ENCODE measurements at regions not wholly inside any gene's neighbourhood (a gene's known extent, or its start where the extent isn't known, plus 50 kb on each side); places are given as distances from the start of the nearest gene placed in this dataset.

DNA sequence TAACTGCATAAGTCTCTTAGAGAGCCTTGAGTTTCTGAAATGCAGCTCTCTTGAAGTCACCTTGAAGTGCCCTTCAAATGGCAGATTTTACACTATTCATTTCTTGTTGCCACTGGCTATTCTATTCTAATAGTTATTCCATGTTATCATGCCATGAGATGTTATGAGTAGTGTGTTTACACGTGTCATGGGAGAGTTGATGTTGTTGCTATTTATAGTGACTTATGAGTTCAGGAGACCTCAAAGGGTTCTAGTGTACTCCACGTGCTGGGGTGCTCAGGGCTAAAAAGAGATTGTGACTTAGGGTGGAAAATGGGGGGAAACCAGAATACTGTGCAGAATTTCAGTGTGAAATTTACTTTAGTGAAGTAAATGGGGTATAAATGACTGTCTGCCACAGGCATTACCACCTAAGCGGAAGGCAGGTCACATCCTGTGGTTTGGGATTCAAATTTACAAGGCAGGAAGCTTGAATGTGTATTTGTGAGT lies 77.1 kb upstream of the SLC4A4 start:
- Mint-ChIP-seq H3K4me3 (peak overlapping the region in 2 of 7 donors; percentile 0 to 21), H3K27ac (peak overlapping the region in 1 of 8 donors; percentile 9), H3K36me3 (peaks cover 0 to 2% (median 0%) of the 10 kb centered on the region in 3 donors), H3K9me3 (no peaks in the 10 kb centered on the region), H3K4me1 (peaks cover 16 to 36% (median 29%) of the 10 kb centered on the region in 3 donors), H3K27me3 (no peaks in the 10 kb centered on the region)
- Histone ChIP-seq H3K27ac (ENCODE audit: low read depth, low read length) (no peak overlapping the region), H3K9me3 (ENCODE audit: low read length) (no peaks in the 10 kb centered on the region), H3K4me1 (ENCODE audit: insufficient read depth, low read length) (peaks cover 10% of the 10 kb centered on the region), H3K4me3 (ENCODE audit: low read length) (no peak overlapping the region), H3K27me3 (ENCODE audit: insufficient read depth, low read length, poor library complexity, severe bottlenecking) (no peaks in the 10 kb centered on the region), H3K36me3 (ENCODE audit: insufficient read depth, low read length) (no peaks in the 10 kb centered on the region)
- CTCF ChIA-PET = interaction anchor here (0.6 kb wide), 1 partner anchor 32 kb away, joined by 3 read pairs; no protein-coding TSS in a partner anchor
- no peak for DNase-seq
- POLR2A ChIA-PET = no interaction called here

DNA sequence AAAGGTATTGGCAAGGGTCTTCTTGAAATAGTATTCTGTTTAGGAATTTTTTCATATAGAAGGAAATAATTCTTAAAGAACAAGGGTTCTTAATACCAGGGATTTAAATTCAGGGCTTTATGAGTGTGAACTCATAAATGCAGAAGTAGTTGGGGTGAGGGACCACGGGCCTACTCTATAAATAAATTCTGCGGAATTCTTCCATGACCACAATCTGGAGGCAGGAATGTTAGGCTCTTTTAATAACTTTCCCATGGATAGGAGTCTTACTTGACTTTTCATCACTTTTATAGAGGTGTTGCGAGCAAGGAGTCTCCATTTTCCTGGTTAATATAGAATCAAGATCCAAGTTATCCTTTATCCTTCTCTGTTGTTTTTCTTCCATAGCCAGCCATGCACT lies 76.7 kb upstream of the SLC4A4 start:
- no peaks in the 10 kb centered on the region for H3K27me3 Mint-ChIP-seq
- peaks cover 0 to 2% (median 0%) of the 10 kb centered on the region in 3 donors for H3K36me3 Mint-ChIP-seq
- DNase-seq = no peak
- Histone ChIP-seq H3K9me3 (ENCODE audit: low read length) (no peaks in the 10 kb centered on the region), H3K27ac (ENCODE audit: low read depth, low read length) (no peak overlapping the region), H3K4me3 (ENCODE audit: low read length) (no peak overlapping the region), H3K27me3 (ENCODE audit: insufficient read depth, low read length, poor library complexity, severe bottlenecking) (no peaks in the 10 kb centered on the region), H3K4me1 (ENCODE audit: insufficient read depth, low read length) (peaks cover 10% of the 10 kb centered on the region), H3K36me3 (ENCODE audit: insufficient read depth, low read length) (no peaks in the 10 kb centered on the region)
- CTCF ChIA-PET = interaction anchor here (0.6 kb wide), 1 partner anchor 33 kb away, joined by 3 read pairs; no protein-coding TSS in a partner anchor
- peak overlapping the region in 1 of 7 donors; percentile 21 for H3K4me3 Mint-ChIP-seq
- peak overlapping the region in 1 of 8 donors; percentile 9 for H3K27ac Mint-ChIP-seq
- POLR2A ChIA-PET = no interaction called here
- H3K9me3 Mint-ChIP-seq = no peaks in the 10 kb centered on the region
- peaks cover 18 to 37% (median 32%) of the 10 kb centered on the region in 3 donors for H3K4me1 Mint-ChIP-seq

DNA sequence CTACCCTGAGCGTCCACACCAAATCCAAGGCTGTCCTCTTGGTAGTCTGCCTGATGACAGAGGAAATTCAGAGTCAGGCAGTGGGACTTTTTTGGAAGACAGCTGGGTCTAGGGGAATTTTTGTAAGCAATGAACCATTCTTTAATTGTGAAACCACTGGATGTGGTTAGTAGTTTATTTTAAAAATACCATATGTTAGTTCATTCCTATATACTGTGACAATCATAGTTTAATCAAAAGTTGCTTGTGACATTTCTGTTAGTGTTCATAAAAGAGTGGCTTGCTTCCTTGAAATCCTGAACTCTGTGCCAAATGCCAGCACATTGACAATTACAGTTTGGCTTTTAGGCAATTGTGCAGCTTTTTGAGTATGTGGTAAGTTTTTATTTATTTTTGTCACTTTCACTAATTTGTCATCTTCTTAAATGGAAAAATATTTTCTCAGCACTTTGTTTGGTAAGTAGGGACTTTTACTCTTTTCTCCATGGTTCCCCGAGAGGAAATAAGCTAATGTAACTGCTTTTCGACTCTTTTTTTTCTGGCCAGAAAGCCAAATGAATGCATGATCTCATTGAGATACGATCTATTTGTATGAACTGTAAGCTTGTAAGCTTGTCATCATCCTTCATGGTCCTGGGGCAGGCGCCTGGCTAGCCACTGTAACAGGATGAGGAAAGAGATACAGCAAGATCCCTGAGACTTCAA lies 72.6 kb upstream of the SLC4A4 start:
- Mint-ChIP-seq H3K27ac (peak overlapping the region in 1 of 8 donors; percentile 66), H3K4me1 (peaks cover 15 to 30% (median 27%) of the 10 kb centered on the region in 3 donors), H3K27me3 (peaks cover 0 to 3% of the 10 kb centered on the region in 2 donors), H3K4me3 (no peak overlapping the region), H3K9me3 (no peaks in the 10 kb centered on the region), H3K36me3 (no peaks in the 10 kb centered on the region)
- Histone ChIP-seq H3K27me3 (ENCODE audit: insufficient read depth, low read length, poor library complexity, severe bottlenecking) (no peaks in the 10 kb centered on the region), H3K27ac (ENCODE audit: low read depth, low read length) (no peak overlapping the region), H3K4me3 (ENCODE audit: low read length) (no peak overlapping the region), H3K9me3 (ENCODE audit: low read length) (no peaks in the 10 kb centered on the region), H3K4me1 (ENCODE audit: insufficient read depth, low read length) (peaks cover 10% of the 10 kb centered on the region), H3K36me3 (ENCODE audit: insufficient read depth, low read length) (no peaks in the 10 kb centered on the region)
- CTCF ChIA-PET = no interaction called here
- POLR2A ChIA-PET = no interaction called here
- DNase-seq = no peak

DNA sequence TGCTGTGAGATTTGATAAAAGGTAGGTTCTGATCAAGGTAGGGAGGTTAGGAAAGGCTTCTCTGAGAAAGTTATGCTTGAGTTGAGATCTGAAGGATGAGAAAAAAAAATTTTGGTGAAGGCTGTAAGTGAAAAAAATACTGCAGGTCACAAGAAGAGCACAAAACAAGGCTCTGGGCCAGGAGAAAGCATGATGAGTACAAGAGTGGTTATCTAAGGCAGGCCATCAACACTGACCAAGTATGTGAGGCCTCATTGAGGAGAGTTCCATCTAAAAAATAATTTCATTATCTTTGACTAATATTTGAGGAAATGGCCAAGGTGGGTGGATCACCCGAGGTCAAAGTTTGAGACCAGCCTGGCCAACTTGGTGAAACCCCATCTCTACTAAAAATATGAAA lies 71.6 kb upstream of the SLC4A4 start:
- no peak overlapping the region for H3K4me3 ChIP-seq (ENCODE audit: low read length)
- H3K27ac ChIP-seq (ENCODE audit: low read depth, low read length) = no peak overlapping the region
- Mint-ChIP-seq H3K27me3 (peaks cover 0 to 3% of the 10 kb centered on the region in 2 donors), H3K4me1 (peaks cover 9 to 20% (median 17%) of the 10 kb centered on the region in 3 donors), H3K4me3 (no peak overlapping the region), H3K27ac (no peak overlapping the region), H3K9me3 (no peaks in the 10 kb centered on the region), H3K36me3 (no peaks in the 10 kb centered on the region)
- ChIA-PET CTCF (no interaction called here), POLR2A (no interaction called here)
- no peak for DNase-seq
- H3K9me3 ChIP-seq (ENCODE audit: low read length) = no peaks in the 10 kb centered on the region
- H3K27me3 ChIP-seq (ENCODE audit: insufficient read depth, low read length, poor library complexity, severe bottlenecking) = no peaks in the 10 kb centered on the region
- H3K4me1 ChIP-seq (ENCODE audit: insufficient read depth, low read length) = peaks cover 3% of the 10 kb centered on the region
- H3K36me3 ChIP-seq (ENCODE audit: insufficient read depth, low read length) = no peaks in the 10 kb centered on the region

DNA sequence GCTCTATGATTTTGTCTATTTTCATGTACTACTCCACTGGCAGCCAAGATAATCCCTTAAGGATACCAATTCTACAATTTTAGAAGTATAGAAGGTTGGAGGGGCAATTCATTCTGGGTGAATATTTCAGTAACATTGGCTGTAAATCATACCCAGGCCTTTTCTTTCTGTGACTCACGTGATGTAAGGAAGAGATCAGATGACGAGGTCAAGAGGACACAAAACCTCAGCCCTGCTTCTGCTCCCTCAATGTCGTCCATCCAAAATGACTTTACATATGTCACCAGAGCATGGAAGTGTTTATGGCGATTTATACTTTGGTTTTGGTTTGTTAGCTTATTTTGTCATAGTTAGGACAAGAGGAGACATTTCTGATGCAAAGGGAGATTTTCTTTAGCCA lies 70.7 kb upstream of the SLC4A4 start:
- no peak for DNase-seq
- Histone ChIP-seq H3K27me3 (ENCODE audit: insufficient read depth, low read length, poor library complexity, severe bottlenecking) (no peaks in the 10 kb centered on the region), H3K36me3 (ENCODE audit: insufficient read depth, low read length) (no peaks in the 10 kb centered on the region), H3K4me3 (ENCODE audit: low read length) (no peak overlapping the region), H3K4me1 (ENCODE audit: insufficient read depth, low read length) (no peaks in the 10 kb centered on the region), H3K27ac (ENCODE audit: low read depth, low read length) (no peak overlapping the region), H3K9me3 (ENCODE audit: low read length) (no peaks in the 10 kb centered on the region)
- no peak overlapping the region for H3K27ac Mint-ChIP-seq
- POLR2A ChIA-PET = no interaction called here
- CTCF ChIA-PET = no interaction called here
- no peak overlapping the region for H3K4me3 Mint-ChIP-seq
- H3K27me3 Mint-ChIP-seq = peaks cover 0 to 3% of the 10 kb centered on the region in 2 donors
- H3K36me3 Mint-ChIP-seq = no peaks in the 10 kb centered on the region
- H3K4me1 Mint-ChIP-seq = peaks cover 8 to 13% (median 9%) of the 10 kb centered on the region in 3 donors
- H3K9me3 Mint-ChIP-seq = no peaks in the 10 kb centered on the region

DNA sequence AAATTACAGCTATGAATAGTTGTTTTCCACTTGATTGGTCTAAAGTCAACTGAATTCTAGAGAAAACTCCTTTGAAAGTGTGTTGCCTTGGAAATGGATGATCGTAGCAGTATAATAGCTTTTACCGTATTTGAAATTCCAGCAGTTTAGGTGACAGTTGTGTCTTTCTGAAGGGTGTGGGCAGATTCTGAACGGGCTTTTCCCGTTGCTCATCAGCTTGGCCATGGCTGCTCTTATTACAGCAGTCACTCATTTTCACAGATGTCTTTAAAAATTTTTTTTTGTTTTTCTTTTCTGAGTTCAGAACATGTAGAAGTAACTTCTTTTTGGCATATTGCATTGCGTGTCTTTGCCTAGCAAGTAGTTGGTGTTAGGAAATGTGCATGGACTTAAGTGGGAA lies 69.6 kb upstream of the SLC4A4 start:
- H3K4me1 Mint-ChIP-seq = peaks cover 9 to 15% (median 9%) of the 10 kb centered on the region in 3 donors
- H3K27ac Mint-ChIP-seq = no peak overlapping the region
- Histone ChIP-seq H3K36me3 (ENCODE audit: insufficient read depth, low read length) (no peaks in the 10 kb centered on the region), H3K27ac (ENCODE audit: low read depth, low read length) (no peak overlapping the region), H3K4me3 (ENCODE audit: low read length) (no peak overlapping the region), H3K27me3 (ENCODE audit: insufficient read depth, low read length, poor library complexity, severe bottlenecking) (no peaks in the 10 kb centered on the region), H3K9me3 (ENCODE audit: low read length) (no peaks in the 10 kb centered on the region), H3K4me1 (ENCODE audit: insufficient read depth, low read length) (no peaks in the 10 kb centered on the region)
- H3K4me3 Mint-ChIP-seq = no peak overlapping the region
- no peaks in the 10 kb centered on the region for H3K36me3 Mint-ChIP-seq
- no peaks in the 10 kb centered on the region for H3K9me3 Mint-ChIP-seq
- POLR2A ChIA-PET = no interaction called here
- DNase-seq = no peak
- CTCF ChIA-PET = interaction anchor here (0.9 kb wide), 1 partner anchor 19 kb away, joined by 3 read pairs; no protein-coding TSS in a partner anchor
- peaks cover 0 to 3% of the 10 kb centered on the region in 2 donors for H3K27me3 Mint-ChIP-seq

DNA sequence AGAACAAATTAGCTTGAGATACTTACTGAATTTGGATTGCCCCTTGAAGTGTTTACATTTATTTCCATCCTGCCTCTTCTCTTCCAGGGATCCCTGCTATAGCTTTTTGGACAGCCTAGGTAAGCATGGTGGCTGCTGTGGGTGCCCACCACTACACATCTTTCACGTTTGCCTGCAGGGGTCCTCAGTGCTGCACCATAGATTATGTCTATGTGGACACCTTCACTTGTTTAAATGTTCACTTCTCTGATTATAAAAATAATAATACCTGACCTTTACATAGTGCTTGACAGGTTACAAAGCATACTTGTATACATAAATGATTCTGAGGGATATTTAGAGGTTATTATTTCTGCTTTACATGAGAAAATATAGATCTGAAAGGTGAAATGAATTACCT lies 67.9 kb upstream of the SLC4A4 start:
- H3K27ac Mint-ChIP-seq = no peak overlapping the region
- Histone ChIP-seq H3K27me3 (ENCODE audit: insufficient read depth, low read length, poor library complexity, severe bottlenecking) (no peaks in the 10 kb centered on the region), H3K27ac (ENCODE audit: low read depth, low read length) (no peak overlapping the region), H3K36me3 (ENCODE audit: insufficient read depth, low read length) (no peaks in the 10 kb centered on the region), H3K4me3 (ENCODE audit: low read length) (no peak overlapping the region), H3K4me1 (ENCODE audit: insufficient read depth, low read length) (peaks cover 13% of the 10 kb centered on the region), H3K9me3 (ENCODE audit: low read length) (no peaks in the 10 kb centered on the region)
- H3K9me3 Mint-ChIP-seq = no peaks in the 10 kb centered on the region
- H3K27me3 Mint-ChIP-seq = peaks cover 0 to 3% of the 10 kb centered on the region in 2 donors
- peak; percentile 1 to 46 (median 13) for DNase-seq
- H3K4me1 Mint-ChIP-seq = peaks cover 21 to 26% (median 26%) of the 10 kb centered on the region in 3 donors
- ChIA-PET CTCF (interaction anchor here (0.8 to 1.3 kb wide), 2 partner anchors 11 to 314 kb away, joined by 3 read pairs; no protein-coding TSS in a partner anchor), POLR2A (no interaction called here)
- H3K36me3 Mint-ChIP-seq = peaks cover 0 to 2% (median 0%) of the 10 kb centered on the region in 3 donors
- no peak overlapping the region for H3K4me3 Mint-ChIP-seq

DNA sequence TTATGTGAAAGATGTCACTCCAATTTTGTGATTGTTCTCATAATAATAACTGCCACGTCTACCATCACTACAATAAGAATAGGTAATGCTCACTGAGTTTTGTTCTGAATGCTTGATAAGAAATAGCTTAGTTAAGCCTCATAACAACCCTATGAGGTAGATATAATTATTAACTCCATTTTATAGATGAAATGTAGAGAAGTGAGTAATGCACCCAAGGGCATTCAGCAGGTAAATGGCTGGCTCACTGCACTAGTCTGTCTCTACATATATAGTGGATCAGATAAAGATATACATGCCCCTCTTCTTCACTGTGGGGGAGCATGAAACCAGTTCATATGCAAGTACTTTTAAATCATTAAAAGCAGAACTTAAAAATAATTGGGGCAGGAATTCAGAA lies 65.8 kb upstream of the SLC4A4 start:
- no peak overlapping the region for H3K27ac Mint-ChIP-seq
- H3K4me3 Mint-ChIP-seq = no peak overlapping the region
- H3K9me3 ChIP-seq (ENCODE audit: low read length) = no peaks in the 10 kb centered on the region
- peaks cover 0 to 2% (median 0%) of the 10 kb centered on the region in 3 donors for H3K36me3 Mint-ChIP-seq
- no peak for DNase-seq
- peaks cover 25 to 35% (median 33%) of the 10 kb centered on the region in 3 donors for H3K4me1 Mint-ChIP-seq
- H3K9me3 Mint-ChIP-seq = no peaks in the 10 kb centered on the region
- POLR2A ChIA-PET = no interaction called here
- H3K4me1 ChIP-seq (ENCODE audit: insufficient read depth, low read length) = peaks cover 13% of the 10 kb centered on the region
- H3K27me3 Mint-ChIP-seq = peaks cover 0 to 3% of the 10 kb centered on the region in 2 donors
- CTCF ChIA-PET = interaction anchor here (0.7 kb wide), 1 partner anchor 473 kb away, joined by 3 read pairs; no protein-coding TSS in a partner anchor
- no peaks in the 10 kb centered on the region for H3K27me3 ChIP-seq (ENCODE audit: insufficient read depth, low read length, poor library complexity, severe bottlenecking)
- no peak overlapping the region for H3K4me3 ChIP-seq (ENCODE audit: low read length)
- no peak overlapping the region for H3K27ac ChIP-seq (ENCODE audit: low read depth, low read length)
- no peaks in the 10 kb centered on the region for H3K36me3 ChIP-seq (ENCODE audit: insufficient read depth, low read length)
